WTC11 (cell line): ENCODE measurements at regions not wholly inside any gene's neighbourhood (a gene's known extent, or its start where the extent isn't known, plus 50 kb on each side); places are given as distances from the start of the nearest gene placed in this dataset.

ENCODE experiments used
- ATAC-seq: fragments of 200-7000 bp; cut with Tn5 transposase; 2 replicates; pipeline ENCODE4 v1.10.0; 2021; ENCODE audit warnings: mild to moderate bottlenecking, moderate library complexity
- CTCF ChIA-PET: fragments of 300-600 bp; sonication (Branson Sonifier 250); formaldehyde crosslinking; loops from one replicate; lab custom pipeline; 2021; ENCODE audit warnings: antibody characterized with exemption; lab: Charles Lee
- POLR2A ChIA-PET: fragments of 350-600 bp; sonication (Branson Sonifier 250); formaldehyde crosslinking; loops from one replicate; lab custom pipeline; 2021; ENCODE audit warnings: antibody characterized with exemption; lab: Charles Lee
- DNase-seq: peaks from one replicate; pipeline ENCODE4 v3.0.0; 2021; ENCODE audit warnings: low spot score
- H3K27ac Mint-ChIP-seq: 2 replicates; pipeline ENCODE4 v1.8.0; 2021; ENCODE audit warnings: mixed read lengths
- H3K27me3 Mint-ChIP-seq: 2 replicates; pipeline ENCODE4 v1.8.0; 2021; ENCODE audit warnings: low read depth, mild to moderate bottlenecking, moderate library complexity, mixed read lengths
- H3K36me3 Mint-ChIP-seq: 2 replicates; pipeline ENCODE4 v1.8.0; 2021; ENCODE audit warnings: mixed read lengths
- H3K4me1 Mint-ChIP-seq: 2 replicates; pipeline ENCODE4 v1.8.0; 2022; ENCODE audit warnings: mixed read lengths
- H3K4me3 Mint-ChIP-seq: 2 replicates; pipeline ENCODE4 v1.8.0; 2021; ENCODE audit warnings: mild to moderate bottlenecking, moderate library complexity, mixed read lengths
- H3K9me3 Mint-ChIP-seq: 2 replicates; pipeline ENCODE4 v1.8.0; 2021; ENCODE audit warnings: mixed read lengths
- CREM ChIP-seq: sonication (generic); formaldehyde crosslinking; IDR thresholded peaks from 2 replicates; pipeline ENCODE4 v1.8.1; 2022; ENCODE audit warnings: mild to moderate bottlenecking, missing genetic modification reagents, moderate library complexity
- CTCF ChIP-seq: fragments of 200-600 bp; IDR thresholded peaks from 2 replicates; pipeline ENCODE4 v1.8.0; 2022; ENCODE audit warnings: antibody characterized with exemption
- E2F1 ChIP-seq: sonication (generic); formaldehyde crosslinking; IDR thresholded peaks from 2 replicates; pipeline ENCODE4 v1.8.0; 2022; ENCODE audit warnings: mild to moderate bottlenecking, missing genetic modification reagents
- ETV6 ChIP-seq: sonication (generic); formaldehyde crosslinking; IDR thresholded peaks from 2 replicates; pipeline ENCODE4 v1.8.1; 2022; ENCODE audit warnings: mild to moderate bottlenecking, missing genetic modification reagents
- FOXP4 ChIP-seq: sonication (generic); formaldehyde crosslinking; IDR thresholded peaks from 2 replicates; pipeline ENCODE4 v1.8.0; 2022; ENCODE audit warnings: mild to moderate bottlenecking, missing genetic modification reagents
- IRF2 ChIP-seq: sonication (generic); formaldehyde crosslinking; IDR thresholded peaks from 2 replicates; pipeline ENCODE4 v1.8.0; 2022; ENCODE audit warnings: low read depth, missing genetic modification reagents, borderline replicate concordance
- JAZF1 ChIP-seq: fragments of 250-450 bp; sonication (Bioruptor Pico); IDR thresholded peaks from 2 replicates; pipeline ENCODE4 v1.9.0; 2021; ENCODE audit warnings: moderate library complexity, mild to moderate bottlenecking, inconsistent platforms
- KAT7 ChIP-seq: sonication (generic); formaldehyde crosslinking; IDR thresholded peaks from 2 replicates; pipeline ENCODE4 v1.8.1; 2023; ENCODE audit warnings: missing genetic modification reagents, mild to moderate bottlenecking, borderline replicate concordance
- MAX ChIP-seq: sonication (generic); formaldehyde crosslinking; IDR thresholded peaks from 2 replicates; pipeline ENCODE4 v1.8.0; 2022; ENCODE audit warnings: mild to moderate bottlenecking, missing genetic modification reagents
- NFYB ChIP-seq: sonication (generic); formaldehyde crosslinking; conservative IDR thresholded peaks from 2 replicates; pipeline ENCODE4 v1.8.0; 2022; ENCODE audit warnings: low read depth, missing genetic modification reagents
- SMAD4 ChIP-seq: sonication (generic); formaldehyde crosslinking; IDR thresholded peaks from 2 replicates; pipeline ENCODE4 v1.8.0; 2022; ENCODE audit warnings: mild to moderate bottlenecking, missing genetic modification reagents
- TEAD4 ChIP-seq: sonication (generic); formaldehyde crosslinking; IDR thresholded peaks from 2 replicates; pipeline ENCODE4 v1.8.0; 2022; ENCODE audit warnings: mild to moderate bottlenecking, missing genetic modification reagents
- ZNF138 ChIP-seq: sonication (generic); formaldehyde crosslinking; conservative IDR thresholded peaks from 2 replicates; pipeline ENCODE4 v1.8.1; 2022; ENCODE audit warnings: mild to moderate bottlenecking, moderate library complexity, missing genetic modification reagents
- ZNF425 ChIP-seq: fragments of 250-450 bp; sonication (Bioruptor Pico); conservative IDR thresholded peaks from 2 replicates; pipeline ENCODE4 v1.9.0; 2021; ENCODE audit warnings: mild to moderate bottlenecking
- ZNF512 ChIP-seq: sonication (generic); formaldehyde crosslinking; IDR thresholded peaks from 2 replicates; pipeline ENCODE4 v1.8.1; 2022; ENCODE audit warnings: missing genetic modification reagents, borderline replicate concordance
- ZSCAN18 ChIP-seq: fragments of 250-450 bp; sonication (Bioruptor Pico); IDR thresholded peaks from 2 replicates; pipeline ENCODE4 v2.1.2; 2022; ENCODE audit warnings: mild to moderate bottlenecking, moderate library complexity
- TF ChIP-seq, protein P1 (sequence below): sonication (generic); formaldehyde crosslinking; IDR thresholded peaks from 2 replicates; pipeline ENCODE4 v1.8.0; 2022; ENCODE audit warnings: mild to moderate bottlenecking, missing genetic modification reagents
- TF ChIP-seq, protein P2 (sequence below): sonication (generic); formaldehyde crosslinking; IDR thresholded peaks from 2 replicates; pipeline ENCODE4 v1.8.1; 2023; ENCODE audit warnings: mild to moderate bottlenecking, missing genetic modification reagents
- TF ChIP-seq, protein P3 (sequence below): fragments of 250-450 bp; sonication (Bioruptor Pico); IDR thresholded peaks from 2 replicates; pipeline ENCODE4 v1.9.0; 2021; ENCODE audit warnings: mild to moderate bottlenecking

DNA sequence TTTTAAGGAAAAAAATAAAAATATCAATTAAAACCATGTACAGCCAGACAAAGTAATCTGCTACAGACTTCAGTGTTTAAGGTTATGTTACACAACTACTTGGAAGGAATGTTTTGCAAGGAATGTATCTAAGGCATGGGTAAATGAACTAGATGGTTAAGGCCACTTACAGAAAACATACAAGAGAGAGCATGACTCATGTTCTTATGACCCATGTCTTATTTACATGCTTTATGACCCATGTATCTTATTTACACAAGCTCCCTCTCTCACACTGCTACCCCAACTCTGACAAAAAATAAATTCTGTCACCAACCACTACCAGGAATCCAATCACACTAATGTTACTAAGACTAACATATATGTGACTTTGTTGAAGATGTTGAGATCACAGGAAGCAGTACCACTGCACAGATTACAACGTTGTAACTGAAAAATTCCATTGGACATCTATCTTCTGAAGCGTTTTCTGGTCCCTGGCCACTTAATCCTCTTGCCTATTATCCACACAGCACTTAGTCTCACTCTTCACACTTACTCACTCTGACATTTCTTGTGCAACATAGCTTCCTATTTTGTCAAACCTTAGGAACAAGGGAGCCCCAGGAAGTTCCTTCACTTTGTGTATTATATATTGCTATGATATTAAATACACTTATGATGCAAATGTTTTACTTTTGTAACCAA, 1630.1 kb upstream of the C9orf72 start:
- CTCF ChIA-PET = no interaction called here
- DNase-seq = no peak
- H3K4me3 Mint-ChIP-seq = no peak overlapping the region
- TF ChIP-seq JAZF1 (no peak), SMAD4 (CRISPR knock-in tag) (no peak), TEAD4 (CRISPR knock-in tag) (no peak), ZNF512 (CRISPR knock-in tag) (no peak), CREM (CRISPR knock-in tag) (no peak), ZNF425 (CRISPR knock-in tag) (no peak), ZNF138 (CRISPR knock-in tag) (no peak), MAX (CRISPR knock-in tag) (no peak), NFYB (no peak), IRF2 (CRISPR knock-in tag) (no peak), FOXP4 (CRISPR knock-in tag) (no peak), ZSCAN18 (CRISPR knock-in tag) (no peak)
- TF ChIP-seq, protein P1, sequence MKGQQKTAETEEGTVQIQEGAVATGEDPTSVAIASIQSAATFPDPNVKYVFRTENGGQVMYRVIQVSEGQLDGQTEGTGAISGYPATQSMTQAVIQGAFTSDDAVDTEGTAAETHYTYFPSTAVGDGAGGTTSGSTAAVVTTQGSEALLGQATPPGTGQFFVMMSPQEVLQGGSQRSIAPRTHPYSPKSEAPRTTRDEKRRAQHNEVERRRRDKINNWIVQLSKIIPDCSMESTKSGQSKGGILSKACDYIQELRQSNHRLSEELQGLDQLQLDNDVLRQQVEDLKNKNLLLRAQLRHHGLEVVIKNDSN (CRISPR knock-in tag) = no peak
- TF ChIP-seq, protein P2, sequence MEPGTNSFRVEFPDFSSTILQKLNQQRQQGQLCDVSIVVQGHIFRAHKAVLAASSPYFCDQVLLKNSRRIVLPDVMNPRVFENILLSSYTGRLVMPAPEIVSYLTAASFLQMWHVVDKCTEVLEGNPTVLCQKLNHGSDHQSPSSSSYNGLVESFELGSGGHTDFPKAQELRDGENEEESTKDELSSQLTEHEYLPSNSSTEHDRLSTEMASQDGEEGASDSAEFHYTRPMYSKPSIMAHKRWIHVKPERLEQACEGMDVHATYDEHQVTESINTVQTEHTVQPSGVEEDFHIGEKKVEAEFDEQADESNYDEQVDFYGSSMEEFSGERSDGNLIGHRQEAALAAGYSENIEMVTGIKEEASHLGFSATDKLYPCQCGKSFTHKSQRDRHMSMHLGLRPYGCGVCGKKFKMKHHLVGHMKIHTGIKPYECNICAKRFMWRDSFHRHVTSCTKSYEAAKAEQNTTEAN = no peak
- TF ChIP-seq, all 79 proteins: peak for 0
- H3K27me3 Mint-ChIP-seq = no peaks in the 10 kb centered on the region
- H3K9me3 Mint-ChIP-seq = no peaks in the 10 kb centered on the region
- POLR2A ChIA-PET = no interaction called here
- H3K36me3 Mint-ChIP-seq = no peaks in the 10 kb centered on the region
- H3K4me1 Mint-ChIP-seq = peaks cover 3% of the 10 kb centered on the region; the same call in 1 of the 2 replicates
- no peak for ATAC-seq
- no peak overlapping the region for H3K27ac Mint-ChIP-seq

DNA sequence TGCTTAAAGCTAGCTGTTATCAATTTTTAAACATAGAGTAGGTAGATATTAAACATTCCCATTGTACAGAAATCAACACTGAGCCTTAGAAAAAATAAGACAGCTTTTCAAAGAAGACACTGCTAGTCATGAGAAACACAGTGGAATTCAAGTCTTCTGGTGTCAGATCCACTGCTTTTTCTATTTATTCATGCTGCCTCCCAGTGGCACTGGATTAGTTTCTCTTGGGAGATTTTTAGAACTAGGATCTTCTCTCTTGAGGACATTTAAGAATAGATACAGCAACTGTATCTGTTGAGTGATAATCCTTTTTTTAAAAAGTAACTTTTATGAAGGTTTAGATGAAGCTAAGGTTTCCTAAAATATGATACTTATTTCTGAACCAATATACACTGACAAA, 1635.4 kb upstream of the C9orf72 start:
- Mint-ChIP-seq H3K27ac (no peak overlapping the region), H3K36me3 (no peaks in the 10 kb centered on the region), H3K27me3 (peaks cover 12% of the 10 kb centered on the region), H3K4me1 (peaks cover 24% of the 10 kb centered on the region), H3K9me3 (no peaks in the 10 kb centered on the region), H3K4me3 (no peak overlapping the region)
- ATAC-seq = no peak
- POLR2A ChIA-PET = no interaction called here
- no peak for DNase-seq
- CTCF ChIA-PET = interaction anchor here (1.0 kb wide), 1 partner anchor 388 kb away, joined by 5 read pairs; no protein-coding TSS in a partner anchor
- no peak for TF ChIP-seq ETV6 (CRISPR knock-in tag)
- TF ChIP-seq, protein P3, sequence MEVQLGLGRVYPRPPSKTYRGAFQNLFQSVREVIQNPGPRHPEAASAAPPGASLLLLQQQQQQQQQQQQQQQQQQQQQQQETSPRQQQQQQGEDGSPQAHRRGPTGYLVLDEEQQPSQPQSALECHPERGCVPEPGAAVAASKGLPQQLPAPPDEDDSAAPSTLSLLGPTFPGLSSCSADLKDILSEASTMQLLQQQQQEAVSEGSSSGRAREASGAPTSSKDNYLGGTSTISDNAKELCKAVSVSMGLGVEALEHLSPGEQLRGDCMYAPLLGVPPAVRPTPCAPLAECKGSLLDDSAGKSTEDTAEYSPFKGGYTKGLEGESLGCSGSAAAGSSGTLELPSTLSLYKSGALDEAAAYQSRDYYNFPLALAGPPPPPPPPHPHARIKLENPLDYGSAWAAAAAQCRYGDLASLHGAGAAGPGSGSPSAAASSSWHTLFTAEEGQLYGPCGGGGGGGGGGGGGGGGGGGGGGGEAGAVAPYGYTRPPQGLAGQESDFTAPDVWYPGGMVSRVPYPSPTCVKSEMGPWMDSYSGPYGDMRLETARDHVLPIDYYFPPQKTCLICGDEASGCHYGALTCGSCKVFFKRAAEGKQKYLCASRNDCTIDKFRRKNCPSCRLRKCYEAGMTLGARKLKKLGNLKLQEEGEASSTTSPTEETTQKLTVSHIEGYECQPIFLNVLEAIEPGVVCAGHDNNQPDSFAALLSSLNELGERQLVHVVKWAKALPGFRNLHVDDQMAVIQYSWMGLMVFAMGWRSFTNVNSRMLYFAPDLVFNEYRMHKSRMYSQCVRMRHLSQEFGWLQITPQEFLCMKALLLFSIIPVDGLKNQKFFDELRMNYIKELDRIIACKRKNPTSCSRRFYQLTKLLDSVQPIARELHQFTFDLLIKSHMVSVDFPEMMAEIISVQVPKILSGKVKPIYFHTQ (CRISPR knock-in tag) = no peak
- no peak for TF ChIP-seq E2F1 (CRISPR knock-in tag)
- no peak for TF ChIP-seq KAT7 (CRISPR knock-in tag)
- TF ChIP-seq CTCF = no peak
